ENCODE measurements at regions not wholly inside any gene's neighbourhood (a gene's known extent, or its start where the extent isn't known, plus 50 kb on each side); places are given as distances from the start of the nearest gene placed in this dataset.

DNA sequence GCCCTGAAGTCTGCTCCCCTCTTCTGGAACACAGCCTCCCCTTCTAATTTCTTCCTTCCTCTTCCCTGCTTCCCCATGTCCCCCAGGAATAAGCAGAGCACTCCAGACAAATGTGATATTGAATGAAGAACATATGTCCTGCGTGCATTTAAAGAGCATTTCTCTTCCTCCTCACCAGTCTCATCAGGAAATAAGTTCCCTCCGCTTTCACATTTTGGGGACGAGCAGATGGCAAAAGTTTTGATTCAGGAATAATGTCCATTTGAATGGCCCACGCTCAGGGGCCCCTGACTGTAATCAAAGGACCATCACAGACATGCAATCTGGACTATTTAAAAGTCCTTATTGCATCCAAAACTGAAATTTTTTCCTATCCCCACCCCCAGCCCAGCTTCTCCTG is 316.1 kb downstream of the CDK5RAP2 start:
- TF ChIP-seq, protein P1, sequence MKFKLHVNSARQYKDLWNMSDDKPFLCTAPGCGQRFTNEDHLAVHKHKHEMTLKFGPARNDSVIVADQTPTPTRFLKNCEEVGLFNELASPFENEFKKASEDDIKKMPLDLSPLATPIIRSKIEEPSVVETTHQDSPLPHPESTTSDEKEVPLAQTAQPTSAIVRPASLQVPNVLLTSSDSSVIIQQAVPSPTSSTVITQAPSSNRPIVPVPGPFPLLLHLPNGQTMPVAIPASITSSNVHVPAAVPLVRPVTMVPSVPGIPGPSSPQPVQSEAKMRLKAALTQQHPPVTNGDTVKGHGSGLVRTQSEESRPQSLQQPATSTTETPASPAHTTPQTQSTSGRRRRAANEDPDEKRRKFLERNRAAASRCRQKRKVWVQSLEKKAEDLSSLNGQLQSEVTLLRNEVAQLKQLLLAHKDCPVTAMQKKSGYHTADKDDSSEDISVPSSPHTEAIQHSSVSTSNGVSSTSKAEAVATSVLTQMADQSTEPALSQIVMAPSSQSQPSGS (CRISPR knock-in tag; IDR thresholded peaks at IDR 0.05; ENCODE audit: borderline replicate concordance, low read depth): no peak
- TF ChIP-seq, protein P2, sequence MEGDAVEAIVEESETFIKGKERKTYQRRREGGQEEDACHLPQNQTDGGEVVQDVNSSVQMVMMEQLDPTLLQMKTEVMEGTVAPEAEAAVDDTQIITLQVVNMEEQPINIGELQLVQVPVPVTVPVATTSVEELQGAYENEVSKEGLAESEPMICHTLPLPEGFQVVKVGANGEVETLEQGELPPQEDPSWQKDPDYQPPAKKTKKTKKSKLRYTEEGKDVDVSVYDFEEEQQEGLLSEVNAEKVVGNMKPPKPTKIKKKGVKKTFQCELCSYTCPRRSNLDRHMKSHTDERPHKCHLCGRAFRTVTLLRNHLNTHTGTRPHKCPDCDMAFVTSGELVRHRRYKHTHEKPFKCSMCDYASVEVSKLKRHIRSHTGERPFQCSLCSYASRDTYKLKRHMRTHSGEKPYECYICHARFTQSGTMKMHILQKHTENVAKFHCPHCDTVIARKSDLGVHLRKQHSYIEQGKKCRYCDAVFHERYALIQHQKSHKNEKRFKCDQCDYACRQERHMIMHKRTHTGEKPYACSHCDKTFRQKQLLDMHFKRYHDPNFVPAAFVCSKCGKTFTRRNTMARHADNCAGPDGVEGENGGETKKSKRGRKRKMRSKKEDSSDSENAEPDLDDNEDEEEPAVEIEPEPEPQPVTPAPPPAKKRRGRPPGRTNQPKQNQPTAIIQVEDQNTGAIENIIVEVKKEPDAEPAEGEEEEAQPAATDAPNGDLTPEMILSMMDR (IDR thresholded peaks at IDR 0.05): no peak
- TF ChIP-seq JUN (CRISPR knock-in tag; IDR thresholded peaks at IDR 0.05): no peak
